SU-DHL-6 (cell line): ENCODE measurements at regions not wholly inside any gene's neighbourhood (a gene's known extent, or its start where the extent isn't known, plus 50 kb on each side); places are given as distances from the start of the nearest gene placed in this dataset.

Experiments used
- H2AFZ ChIP-seq: fragments of 200-600 bp; sonication (generic); 2 replicates; pipeline ENCODE4 v1.6.1; 2014; ENCODE audit warnings: low read depth, mild to moderate bottlenecking, moderate library complexity, mixed read lengths, antibody characterized with exemption, low read length; ENCODE audit not compliant: severe bottlenecking
- H3F3A ChIP-seq: fragments of 200-600 bp; shearing (Covaris generic); 2 replicates; pipeline ENCODE4 v1.6.0; 2016; ENCODE audit warnings: antibody characterized with exemption, mild to moderate bottlenecking; ENCODE audit not compliant: insufficient read depth
- H3K27ac ChIP-seq: fragments of 200-600 bp; sonication (generic); 2 replicates; pipeline ENCODE4 v1.5.1; 2016; ENCODE audit warnings: low read depth, mild to moderate bottlenecking, low read length, moderate library complexity, mixed read lengths
- H3K27me3 ChIP-seq: fragments of 200-600 bp; sonication (generic), shearing (Covaris generic); 2 replicates; pipeline ENCODE4 v1.6.0; 2014; ENCODE audit warnings: mild to moderate bottlenecking, low read length
- H3K36me3 ChIP-seq: fragments of 200-600 bp; sonication (generic); 2 replicates; pipeline ENCODE4 v1.6.1; 2014; ENCODE audit warnings: mild to moderate bottlenecking, low read length, mixed read lengths
- H3K4me2 ChIP-seq: fragments of 300-600, 200-600 bp; shearing (Covaris generic), sonication (generic); 2 replicates; pipeline ENCODE4 v1.6.0; 2014; ENCODE audit warnings: low read length, low read depth, mild to moderate bottlenecking; ENCODE audit not compliant: poor library complexity, severe bottlenecking
- H3K4me3 ChIP-seq: fragments of 200-600 bp; sonication (generic); 2 replicates; pipeline ENCODE4 v1.5.1; 2014; ENCODE audit warnings: antibody characterized with exemption, low read length, mild to moderate bottlenecking, mixed read lengths; ENCODE audit not compliant: insufficient read depth, poor library complexity, severe bottlenecking
- H3K79me2 ChIP-seq: fragments of 200-600 bp; sonication (generic); 2 replicates; pipeline ENCODE4 v1.6.1; 2014; ENCODE audit warnings: mild to moderate bottlenecking, low read length, moderate library complexity; ENCODE audit not compliant: insufficient read depth
- H3K9ac ChIP-seq: fragments of 200-600 bp; sonication (generic); 2 replicates; pipeline ENCODE4 v1.7.0; 2014; ENCODE audit warnings: mild to moderate bottlenecking, low read length
- H3K9me2 ChIP-seq: fragments of 200-600 bp; sonication (generic); replicated peaks from 2 replicates; pipeline ENCODE4 v1.6.1; 2014; ENCODE audit warnings: low read length; ENCODE audit not compliant: insufficient read depth
- H3K9me3 ChIP-seq: fragments of 200-600 bp; sonication (generic); 2 replicates; pipeline ENCODE4 v1.6.1; 2014; ENCODE audit warnings: low read length, mixed read lengths; ENCODE audit not compliant: insufficient read depth
- H4K20me1 ChIP-seq: fragments of 200-600 bp; sonication (generic); 2 replicates; pipeline ENCODE4 v1.6.1; 2014; ENCODE audit warnings: low read depth, mild to moderate bottlenecking, antibody characterized with exemption, low read length, moderate library complexity, mixed read lengths
- CTCF ChIP-seq: fragments of 200-600 bp; sonication (generic); IDR thresholded peaks from one replicate; pipeline ENCODE4 v1.5.1; 2017; ENCODE audit warnings: antibody characterized with exemption, mild to moderate bottlenecking, low read length, moderate library complexity; ENCODE audit not compliant: insufficient read depth, poor library complexity, severe bottlenecking
- EZH2phosphoT487 ChIP-seq: fragments of 200-600 bp; sonication (generic), shearing (Covaris generic); conservative IDR thresholded peaks from 2 replicates; pipeline ENCODE4 v1.6.1; 2018; ENCODE audit warnings: mild to moderate bottlenecking, antibody characterized with exemption, low read length, moderate library complexity, mixed read lengths

DNA sequence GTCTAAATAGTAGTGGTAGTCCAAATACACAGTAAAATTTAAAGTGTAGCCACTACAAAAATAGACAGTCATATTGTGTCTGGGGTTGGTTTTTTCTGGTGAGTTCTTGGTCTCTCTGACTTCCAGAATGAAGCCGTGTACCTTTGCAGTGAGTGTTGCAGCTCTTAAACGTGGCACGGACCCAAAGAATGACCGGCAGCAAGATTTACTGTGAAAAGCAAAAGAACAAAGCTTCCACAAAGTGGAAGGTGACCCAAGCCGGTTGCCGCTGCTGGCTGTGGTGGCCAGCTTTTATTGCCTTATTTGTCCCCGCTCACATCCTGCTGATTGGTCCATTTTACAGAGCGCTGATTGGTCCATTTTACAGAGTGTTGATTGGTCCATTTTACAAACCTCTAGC is 188.7 kb downstream of the ZNF608 start:
- Histone ChIP-seq H3K9me3 (no peaks in the 10 kb centered on the region), H2AFZ (no peak overlapping the region), H3K27ac (no peak overlapping the region), H3K79me2 (no peaks in the 10 kb centered on the region), H3F3A (no peaks in the 10 kb centered on the region), H3K9ac (no peak overlapping the region), H3K4me3 (no peak overlapping the region), H4K20me1 (no peaks in the 10 kb centered on the region), H3K27me3 (no peaks in the 10 kb centered on the region), H3K4me2 (no peak overlapping the region), H3K36me3 (no peaks in the 10 kb centered on the region), H3K9me2 (no peaks in the 10 kb centered on the region)
- no peak for TF ChIP-seq EZH2phosphoT487
- TF ChIP-seq CTCF, result no peak

GRCh38 chr5:124554746-124555578 is 191.5 kb downstream of the ZNF608 start:
- Histone ChIP-seq H3F3A (no peaks in the 10 kb centered on the region), H2AFZ (no peak overlapping the region), H4K20me1 (no peaks in the 10 kb centered on the region), H3K4me3 (no peak overlapping the region), H3K27me3 (no peaks in the 10 kb centered on the region), H3K79me2 (no peaks in the 10 kb centered on the region), H3K9me2 (no peaks in the 10 kb centered on the region), H3K27ac (no peak overlapping the region), H3K9ac (no peak overlapping the region), H3K36me3 (no peaks in the 10 kb centered on the region), H3K9me3 (no peaks in the 10 kb centered on the region), H3K4me2 (no peak overlapping the region)
- TF ChIP-seq CTCF (no peak), EZH2phosphoT487 (no peak)

- H3K27ac ChIP-seq, result no peak overlapping the region
- H3K4me2 ChIP-seq, result no peak overlapping the region
- no peak overlapping the region for H3K9ac ChIP-seq
Observed at GRCh38 chr5:124553911-124554310, 192.5 kb downstream of the ZNF608 start.

More at GRCh38 chr5:124553911-124554310, 192.5 kb downstream of the ZNF608 start:
- Histone ChIP-seq H3K9me2 (no peaks in the 10 kb centered on the region), H3K79me2 (no peaks in the 10 kb centered on the region), H3K36me3 (no peaks in the 10 kb centered on the region), H4K20me1 (no peaks in the 10 kb centered on the region), H3K9me3 (no peaks in the 10 kb centered on the region), H2AFZ (no peak overlapping the region), H3K27me3 (no peaks in the 10 kb centered on the region), H3F3A (no peaks in the 10 kb centered on the region), H3K4me3 (no peak overlapping the region)
- TF ChIP-seq EZH2phosphoT487 (no peak), CTCF (no peak)
